ENCODE measurements at regions not wholly inside any gene's neighbourhood (a gene's known extent, or its start where the extent isn't known, plus 50 kb on each side); places are given as distances from the start of the nearest gene placed in this dataset.

DNA sequence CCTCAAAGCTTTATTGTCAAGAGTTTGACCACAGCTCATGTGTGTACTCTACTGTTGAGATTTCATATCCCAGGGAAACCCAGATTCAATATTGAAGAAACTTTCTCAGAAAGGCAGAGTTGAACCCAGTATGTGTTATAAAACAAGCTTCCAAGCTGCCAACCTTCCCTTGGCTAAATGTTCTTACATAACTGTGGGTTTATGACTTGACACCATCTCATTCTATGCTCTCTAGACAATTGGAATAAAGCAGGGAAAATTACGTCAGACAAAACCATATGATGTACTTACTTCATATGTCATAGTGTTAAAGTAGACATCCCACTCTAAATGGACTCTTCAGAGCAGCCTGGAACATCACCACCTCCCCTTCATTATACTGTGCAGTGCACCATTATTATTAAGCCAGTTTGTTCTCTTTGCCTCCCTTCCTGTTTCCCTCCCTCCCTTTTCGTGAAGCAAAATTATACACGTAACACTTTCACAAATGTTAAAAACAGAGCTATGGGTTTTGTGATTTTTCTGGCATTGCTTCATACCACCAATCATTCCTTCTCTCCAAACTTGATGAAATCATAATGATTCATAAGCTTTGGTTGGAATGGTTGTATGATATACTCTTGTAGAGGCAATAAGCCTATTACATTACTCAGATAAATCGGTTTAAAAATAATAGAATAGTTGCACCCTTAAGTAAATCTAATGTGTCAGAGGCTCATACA is 507.2 kb downstream of the LTN1 start:
- H3K4me3 Mint-ChIP-seq (ENCODE audit: unreplicated experiment), result no peak overlapping the region
- Histone ChIP-seq H3K27me3 (ENCODE audit: insufficient read depth, low read length) (no peaks in the 10 kb centered on the region), H4K20me1 (ENCODE audit: insufficient read depth, low read length) (no peaks in the 10 kb centered on the region), H2AFZ (ENCODE audit: low read depth, low read length) (no peak overlapping the region), H3K4me2 (ENCODE audit: low read length) (peak overlapping the region; percentile 33), H3K27ac (ENCODE audit: low read depth, low read length) (peak overlapping the region; percentile 25), H3K4me3 (ENCODE audit: insufficient read depth, low read depth, low read length) (no peak overlapping the region), H3K79me2 (ENCODE audit: insufficient read depth, low read length) (no peaks in the 10 kb centered on the region), H3K36me3 (ENCODE audit: insufficient read depth, low read length) (no peaks in the 10 kb centered on the region), H3K4me1 (ENCODE audit: insufficient read depth, low read length) (peaks cover 2% of the 10 kb centered on the region), H3K9ac (ENCODE audit: low read length) (no peak overlapping the region), H3K9me3 (ENCODE audit: insufficient read depth, low read depth, low read length) (no peaks in the 10 kb centered on the region)
- DNase-seq (ENCODE audit: low read depth) (peak; percentile 81), FAIRE-seq (peak; percentile 86)
- peak overlapping the region; percentile 22 for H3K27ac Mint-ChIP-seq (ENCODE audit: unreplicated experiment)
- H3K4me1 Mint-ChIP-seq (ENCODE audit: low read depth, unreplicated experiment), result peaks cover 8% of the 10 kb centered on the region
- no peaks in the 10 kb centered on the region for H3K36me3 Mint-ChIP-seq (ENCODE audit: low read depth, unreplicated experiment)
- H3K9me3 Mint-ChIP-seq (ENCODE audit: unreplicated experiment), result no peaks in the 10 kb centered on the region
- no peak for TF ChIP-seq EZH2 (IDR thresholded peaks at IDR 0.05; ENCODE audit: insufficient read depth, low read length)
- TF ChIP-seq, protein P1, sequence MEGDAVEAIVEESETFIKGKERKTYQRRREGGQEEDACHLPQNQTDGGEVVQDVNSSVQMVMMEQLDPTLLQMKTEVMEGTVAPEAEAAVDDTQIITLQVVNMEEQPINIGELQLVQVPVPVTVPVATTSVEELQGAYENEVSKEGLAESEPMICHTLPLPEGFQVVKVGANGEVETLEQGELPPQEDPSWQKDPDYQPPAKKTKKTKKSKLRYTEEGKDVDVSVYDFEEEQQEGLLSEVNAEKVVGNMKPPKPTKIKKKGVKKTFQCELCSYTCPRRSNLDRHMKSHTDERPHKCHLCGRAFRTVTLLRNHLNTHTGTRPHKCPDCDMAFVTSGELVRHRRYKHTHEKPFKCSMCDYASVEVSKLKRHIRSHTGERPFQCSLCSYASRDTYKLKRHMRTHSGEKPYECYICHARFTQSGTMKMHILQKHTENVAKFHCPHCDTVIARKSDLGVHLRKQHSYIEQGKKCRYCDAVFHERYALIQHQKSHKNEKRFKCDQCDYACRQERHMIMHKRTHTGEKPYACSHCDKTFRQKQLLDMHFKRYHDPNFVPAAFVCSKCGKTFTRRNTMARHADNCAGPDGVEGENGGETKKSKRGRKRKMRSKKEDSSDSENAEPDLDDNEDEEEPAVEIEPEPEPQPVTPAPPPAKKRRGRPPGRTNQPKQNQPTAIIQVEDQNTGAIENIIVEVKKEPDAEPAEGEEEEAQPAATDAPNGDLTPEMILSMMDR (IDR thresholded peaks at IDR 0.05; ENCODE audit: insufficient read depth, low read depth, low read length), result no peak
- H3K27me3 Mint-ChIP-seq (ENCODE audit: low read depth, unreplicated experiment), result no peaks in the 10 kb centered on the region

DNA sequence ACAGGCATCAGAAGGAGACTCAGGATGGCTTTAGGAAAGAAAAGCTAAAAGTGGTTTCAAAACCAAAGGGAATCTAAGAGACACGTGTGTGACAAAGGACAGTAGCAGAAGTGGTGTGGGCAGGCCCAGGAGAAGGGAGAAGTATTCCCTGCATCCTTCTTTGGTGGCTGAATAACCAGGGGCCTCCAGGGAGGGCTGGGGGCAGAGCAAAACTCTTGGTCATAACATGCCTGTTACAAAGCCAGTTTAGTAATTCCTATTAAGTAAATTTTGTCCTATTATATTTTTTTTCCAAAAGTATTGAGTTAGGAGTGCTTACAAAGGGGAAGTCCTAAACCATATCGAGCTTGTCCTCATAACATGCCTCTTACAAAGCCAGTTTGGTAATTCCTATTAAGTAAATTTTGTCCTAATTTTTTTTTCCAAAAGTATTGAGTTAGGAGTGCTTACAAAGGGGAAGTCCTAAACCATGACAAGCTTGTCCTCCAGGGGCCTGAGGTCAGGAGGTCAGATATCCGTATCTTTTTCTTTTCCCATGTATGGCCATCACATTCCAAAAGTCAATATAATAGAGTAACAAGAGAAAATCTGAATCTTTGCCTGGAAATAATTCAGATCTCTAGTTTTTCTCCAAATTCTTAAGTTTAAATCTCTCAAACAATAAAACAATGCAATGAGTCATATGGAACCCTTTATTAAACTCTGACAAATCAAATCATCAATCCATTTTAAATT is 509.2 kb downstream of the LTN1 start:
- no peak overlapping the region for H3K4me3 ChIP-seq (ENCODE audit: insufficient read depth, low read depth, low read length)

More for the DNA sequence above, 509.2 kb downstream of the LTN1 start:
- peaks cover 5% of the 10 kb centered on the region for H3K4me1 Mint-ChIP-seq (ENCODE audit: low read depth, unreplicated experiment)
- no peak overlapping the region for H3K4me2 ChIP-seq (ENCODE audit: low read length)
- DNase-seq (ENCODE audit: low read depth) (no peak), FAIRE-seq (no peak)
- H3K27ac ChIP-seq (ENCODE audit: low read depth, low read length), result no peak overlapping the region
- no peaks in the 10 kb centered on the region for H3K27me3 Mint-ChIP-seq (ENCODE audit: low read depth, unreplicated experiment)
- no peaks in the 10 kb centered on the region for H3K27me3 ChIP-seq (ENCODE audit: insufficient read depth, low read length)
- no peaks in the 10 kb centered on the region for H3K9me3 ChIP-seq (ENCODE audit: insufficient read depth, low read depth, low read length)
- no peaks in the 10 kb centered on the region for H4K20me1 ChIP-seq (ENCODE audit: insufficient read depth, low read length)
- TF ChIP-seq, protein P1 (IDR thresholded peaks at IDR 0.05; ENCODE audit: insufficient read depth, low read depth, low read length), result no peak
- no peak for TF ChIP-seq EZH2 (IDR thresholded peaks at IDR 0.05; ENCODE audit: insufficient read depth, low read length)
- H2AFZ ChIP-seq (ENCODE audit: low read depth, low read length), result no peak overlapping the region
- peaks cover 2% of the 10 kb centered on the region for H3K4me1 ChIP-seq (ENCODE audit: insufficient read depth, low read length)
- no peaks in the 10 kb centered on the region for H3K36me3 ChIP-seq (ENCODE audit: insufficient read depth, low read length)
- H3K36me3 Mint-ChIP-seq (ENCODE audit: low read depth, unreplicated experiment), result no peaks in the 10 kb centered on the region
- no peaks in the 10 kb centered on the region for H3K79me2 ChIP-seq (ENCODE audit: insufficient read depth, low read length)
- H3K9ac ChIP-seq (ENCODE audit: low read length), result no peak overlapping the region
- H3K4me3 Mint-ChIP-seq (ENCODE audit: unreplicated experiment), result no peak overlapping the region
- H3K27ac Mint-ChIP-seq (ENCODE audit: unreplicated experiment), result no peak overlapping the region
- H3K9me3 Mint-ChIP-seq (ENCODE audit: unreplicated experiment), result no peaks in the 10 kb centered on the region
